ENCODE measurements at regions not wholly inside any gene's neighbourhood (a gene's known extent, or its start where the extent isn't known, plus 50 kb on each side); places are given as distances from the start of the nearest gene placed in this dataset.

GRCh38 chr12:127176804-127177203 is 1090.2 kb upstream of the TMEM132C start:
- TF ChIP-seq, protein P1, sequence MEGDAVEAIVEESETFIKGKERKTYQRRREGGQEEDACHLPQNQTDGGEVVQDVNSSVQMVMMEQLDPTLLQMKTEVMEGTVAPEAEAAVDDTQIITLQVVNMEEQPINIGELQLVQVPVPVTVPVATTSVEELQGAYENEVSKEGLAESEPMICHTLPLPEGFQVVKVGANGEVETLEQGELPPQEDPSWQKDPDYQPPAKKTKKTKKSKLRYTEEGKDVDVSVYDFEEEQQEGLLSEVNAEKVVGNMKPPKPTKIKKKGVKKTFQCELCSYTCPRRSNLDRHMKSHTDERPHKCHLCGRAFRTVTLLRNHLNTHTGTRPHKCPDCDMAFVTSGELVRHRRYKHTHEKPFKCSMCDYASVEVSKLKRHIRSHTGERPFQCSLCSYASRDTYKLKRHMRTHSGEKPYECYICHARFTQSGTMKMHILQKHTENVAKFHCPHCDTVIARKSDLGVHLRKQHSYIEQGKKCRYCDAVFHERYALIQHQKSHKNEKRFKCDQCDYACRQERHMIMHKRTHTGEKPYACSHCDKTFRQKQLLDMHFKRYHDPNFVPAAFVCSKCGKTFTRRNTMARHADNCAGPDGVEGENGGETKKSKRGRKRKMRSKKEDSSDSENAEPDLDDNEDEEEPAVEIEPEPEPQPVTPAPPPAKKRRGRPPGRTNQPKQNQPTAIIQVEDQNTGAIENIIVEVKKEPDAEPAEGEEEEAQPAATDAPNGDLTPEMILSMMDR (IDR thresholded peaks at IDR 0.05) = no peak
- intact Hi-C loops (cut with micrococcal nuclease) = no loop called here
- no peak for ATAC-seq
- Mint-ChIP-seq H3K36me3 (no peaks in the 10 kb centered on the region), H3K4me1 (no peaks in the 10 kb centered on the region), H3K27me3 (ENCODE audit: low read depth in 2 of 2) (no peaks in the 10 kb centered on the region), H3K27ac (no peak overlapping the region), H3K4me3 (no peak overlapping the region), H3K9me3 (peaks cover 3 to 4% of the 10 kb centered on the region in 2 donors)
- Histone ChIP-seq H3K27me3 (ENCODE audit: control insufficient read depth, insufficient read depth, low read length) (no peaks in the 10 kb centered on the region), H3K9me3 (ENCODE audit: control insufficient read depth, insufficient read depth, low read length) (peaks cover 27% of the 10 kb centered on the region), H3K27ac (ENCODE audit: low read length) (no peak overlapping the region), H3K4me1 (ENCODE audit: control insufficient read depth, insufficient read depth, low read length) (no peaks in the 10 kb centered on the region), H3K4me3 (ENCODE audit: low read length) (no peak overlapping the region), H3K36me3 (ENCODE audit: control insufficient read depth, insufficient read depth, low read length) (no peaks in the 10 kb centered on the region)
- 100% methylated on average over 3 of the region's 4 CpGs for WGBS (ENCODE audit: insufficient coverage)
- no peak for DNase-seq

DNA sequence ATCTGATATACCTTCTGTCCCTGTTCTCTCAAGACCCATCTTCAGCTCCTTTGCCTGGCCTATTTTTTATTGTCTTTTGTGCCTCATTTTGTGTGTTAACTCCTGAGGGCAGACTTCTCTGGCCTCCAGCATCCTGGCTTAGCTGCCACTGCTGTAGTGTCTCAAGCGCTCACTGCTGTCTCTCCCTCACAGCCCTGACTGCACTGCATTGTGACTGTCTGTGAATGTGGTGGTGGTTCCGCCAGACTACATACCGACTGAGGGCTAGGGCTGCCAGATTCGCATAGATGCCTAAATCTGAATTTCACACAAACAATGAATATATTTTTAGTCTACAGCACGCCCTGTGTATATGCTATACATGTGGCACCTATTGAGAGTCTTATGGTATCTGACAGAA is 1088.9 kb upstream of the TMEM132C start:
- DNase-seq (no peak), ATAC-seq (no peak)
- H3K4me3 ChIP-seq (ENCODE audit: low read length) = no peak overlapping the region
- H3K27me3 ChIP-seq (ENCODE audit: control insufficient read depth, insufficient read depth, low read length) = no peaks in the 10 kb centered on the region
- TF ChIP-seq, protein P1 (IDR thresholded peaks at IDR 0.05) = no peak
- intact Hi-C loops (cut with micrococcal nuclease) = no loop called here
- H3K36me3 ChIP-seq (ENCODE audit: control insufficient read depth, insufficient read depth, low read length) = no peaks in the 10 kb centered on the region
- Mint-ChIP-seq H3K4me3 (no peak overlapping the region), H3K9me3 (peaks cover 3 to 4% of the 10 kb centered on the region in 2 donors), H3K4me1 (no peaks in the 10 kb centered on the region), H3K27ac (no peak overlapping the region), H3K27me3 (ENCODE audit: low read depth in 2 of 2) (no peaks in the 10 kb centered on the region), H3K36me3 (no peaks in the 10 kb centered on the region)
- no peaks in the 10 kb centered on the region for H3K4me1 ChIP-seq (ENCODE audit: control insufficient read depth, insufficient read depth, low read length)
- H3K9me3 ChIP-seq (ENCODE audit: control insufficient read depth, insufficient read depth, low read length) = peaks cover 22% of the 10 kb centered on the region
- 86% methylated on average over 5 of the region's 5 CpGs for WGBS (ENCODE audit: insufficient coverage)
- H3K27ac ChIP-seq (ENCODE audit: low read length) = no peak overlapping the region

DNA sequence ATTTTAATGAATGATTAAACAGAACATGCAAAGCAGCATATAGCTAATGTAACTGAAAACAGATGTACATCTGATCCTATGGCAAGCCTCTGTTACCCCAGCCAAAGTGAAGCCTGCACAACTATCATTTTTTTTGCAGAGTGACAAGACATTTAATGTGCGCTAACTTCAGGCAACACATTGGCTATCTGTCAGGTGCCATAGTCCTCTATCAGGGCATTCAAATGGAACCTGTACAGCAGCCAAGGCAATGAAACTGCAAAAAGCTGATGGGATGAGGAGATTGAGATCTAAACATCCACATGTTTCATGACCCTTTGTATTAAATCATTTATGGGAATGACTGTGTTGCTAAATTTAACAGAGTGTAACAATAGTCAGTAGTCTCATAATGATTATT is 1088.5 kb upstream of the TMEM132C start:
- Histone ChIP-seq H3K9me3 (ENCODE audit: control insufficient read depth, insufficient read depth, low read length) (peaks cover 19% of the 10 kb centered on the region), H3K36me3 (ENCODE audit: control insufficient read depth, insufficient read depth, low read length) (no peaks in the 10 kb centered on the region), H3K27me3 (ENCODE audit: control insufficient read depth, insufficient read depth, low read length) (no peaks in the 10 kb centered on the region), H3K27ac (ENCODE audit: low read length) (no peak overlapping the region), H3K4me3 (ENCODE audit: low read length) (no peak overlapping the region), H3K4me1 (ENCODE audit: control insufficient read depth, insufficient read depth, low read length) (no peaks in the 10 kb centered on the region)
- Mint-ChIP-seq H3K4me3 (no peak overlapping the region), H3K9me3 (peaks cover 3 to 4% of the 10 kb centered on the region in 2 donors), H3K27me3 (ENCODE audit: low read depth in 2 of 2) (no peaks in the 10 kb centered on the region), H3K36me3 (no peaks in the 10 kb centered on the region), H3K4me1 (no peaks in the 10 kb centered on the region), H3K27ac (no peak overlapping the region)
- TF ChIP-seq, protein P1 (IDR thresholded peaks at IDR 0.05) = no peak
- intact Hi-C loops (cut with micrococcal nuclease) = no loop called here
- ATAC-seq (no peak), DNase-seq (no peak)
- 100% methylated on average over 1 of the region's 1 CpG for WGBS (ENCODE audit: insufficient coverage)

DNA sequence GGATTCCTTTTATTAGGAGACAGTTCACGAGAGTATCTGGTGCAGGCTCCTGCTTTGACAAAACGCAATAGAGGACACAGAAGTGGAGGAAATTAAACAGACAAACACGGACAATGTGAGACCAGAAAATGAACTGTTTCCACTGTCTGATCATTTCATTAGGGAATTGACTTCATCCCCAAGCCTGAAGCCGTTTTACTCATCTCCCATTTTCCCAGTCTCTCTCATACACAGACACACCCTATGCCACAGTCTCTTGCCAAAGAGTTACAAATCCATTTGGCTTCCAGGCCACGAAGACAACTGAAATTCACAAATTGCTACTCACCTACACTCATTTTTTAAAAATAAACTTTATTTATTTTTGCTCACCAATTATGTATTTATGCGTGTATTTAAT is 1087.8 kb upstream of the TMEM132C start:
- intact Hi-C loops (cut with micrococcal nuclease) = no loop called here
- Histone ChIP-seq H3K9me3 (ENCODE audit: control insufficient read depth, insufficient read depth, low read length) (peaks cover 19% of the 10 kb centered on the region), H3K4me1 (ENCODE audit: control insufficient read depth, insufficient read depth, low read length) (no peaks in the 10 kb centered on the region), H3K4me3 (ENCODE audit: low read length) (no peak overlapping the region), H3K27me3 (ENCODE audit: control insufficient read depth, insufficient read depth, low read length) (no peaks in the 10 kb centered on the region), H3K36me3 (ENCODE audit: control insufficient read depth, insufficient read depth, low read length) (no peaks in the 10 kb centered on the region), H3K27ac (ENCODE audit: low read length) (no peak overlapping the region)
- Mint-ChIP-seq H3K4me3 (no peak overlapping the region), H3K9me3 (peaks cover 3 to 4% of the 10 kb centered on the region in 2 donors), H3K27me3 (ENCODE audit: low read depth in 2 of 2) (no peaks in the 10 kb centered on the region), H3K27ac (no peak overlapping the region), H3K4me1 (no peaks in the 10 kb centered on the region), H3K36me3 (no peaks in the 10 kb centered on the region)
- DNase-seq (no peak), ATAC-seq (no peak)
- 80% methylated on average over 5 of the region's 6 CpGs for WGBS (ENCODE audit: insufficient coverage)
- TF ChIP-seq, protein P1 (IDR thresholded peaks at IDR 0.05) = no peak

All from natural killer cell (primary cell).